ENCODE measurements at regions not wholly inside any gene's neighbourhood (a gene's known extent, or its start where the extent isn't known, plus 50 kb on each side); places are given as distances from the start of the nearest gene placed in this dataset.

DNA sequence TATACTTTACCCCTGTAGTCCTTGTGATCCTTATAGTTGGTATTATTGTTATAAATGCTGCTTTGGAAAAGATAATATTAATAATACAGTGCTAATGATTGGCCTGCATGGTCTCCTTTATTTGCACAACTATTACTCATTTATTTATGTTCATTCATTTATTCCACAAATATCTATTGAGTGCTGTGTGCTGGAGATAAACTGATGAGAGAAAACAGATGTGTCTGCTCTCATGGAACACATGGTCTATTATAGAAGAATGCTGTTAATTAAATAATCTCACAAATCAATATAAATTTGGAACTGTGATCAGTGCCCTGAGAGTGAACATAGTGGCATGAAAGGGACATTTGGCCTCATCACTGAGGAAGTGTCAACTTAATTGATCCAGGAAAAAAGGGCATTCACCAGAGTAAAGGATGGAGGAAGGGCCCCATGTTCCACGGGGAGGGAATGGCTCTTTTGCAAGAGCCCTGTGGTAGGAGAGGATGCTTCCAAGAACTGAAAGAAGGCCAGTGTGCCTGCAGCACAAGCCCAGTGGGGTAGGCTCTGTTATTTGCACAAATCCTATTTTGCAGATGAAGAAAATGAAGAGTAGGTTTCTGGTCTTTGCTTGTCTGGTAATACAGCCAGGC lies 91.5 kb upstream of the STK39 start:
- no peak for DNase-seq (ENCODE audit: low read depth)

DNA sequence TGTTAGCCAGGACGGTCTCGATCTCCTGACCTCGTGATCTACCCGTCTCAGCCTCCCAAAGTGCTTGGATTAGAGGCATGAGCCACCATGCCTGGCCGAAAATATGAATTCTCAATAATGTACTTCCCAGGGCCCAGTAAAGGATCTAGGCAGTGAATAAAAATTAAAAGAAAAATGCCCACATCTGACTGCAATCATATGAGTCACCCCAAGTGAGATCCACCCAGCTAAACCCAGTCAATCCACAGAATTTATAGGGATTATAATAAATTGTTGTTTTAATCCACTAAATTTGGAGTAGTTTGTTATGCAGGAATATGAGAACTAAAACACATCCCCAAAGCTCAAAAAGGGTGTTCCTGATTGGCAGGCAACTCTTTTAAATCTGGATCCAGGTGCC lies 93.5 kb upstream of the STK39 start:
- no peak for DNase-seq (ENCODE audit: low read depth)

DNA sequence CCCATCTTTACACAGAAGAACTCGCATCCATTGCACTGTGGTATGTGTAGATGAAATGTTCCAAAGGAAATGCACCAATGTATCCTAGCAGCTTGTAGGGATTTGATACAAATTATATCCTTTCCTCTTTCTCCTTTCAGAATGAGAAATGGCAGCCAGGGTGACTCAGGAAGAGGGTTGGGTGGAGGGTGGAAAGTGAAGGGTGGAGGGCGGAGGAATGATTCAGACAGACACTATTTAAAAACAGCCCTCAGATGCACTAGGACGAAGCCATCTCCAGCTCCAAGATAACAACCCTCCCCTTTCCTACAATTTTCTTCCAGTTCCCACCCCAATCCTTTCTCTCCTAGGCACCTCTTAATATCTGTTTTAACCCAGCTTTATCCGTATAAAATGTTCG lies 96.2 kb upstream of the STK39 start:
- no peak for DNase-seq (ENCODE audit: low read depth)

DNA sequence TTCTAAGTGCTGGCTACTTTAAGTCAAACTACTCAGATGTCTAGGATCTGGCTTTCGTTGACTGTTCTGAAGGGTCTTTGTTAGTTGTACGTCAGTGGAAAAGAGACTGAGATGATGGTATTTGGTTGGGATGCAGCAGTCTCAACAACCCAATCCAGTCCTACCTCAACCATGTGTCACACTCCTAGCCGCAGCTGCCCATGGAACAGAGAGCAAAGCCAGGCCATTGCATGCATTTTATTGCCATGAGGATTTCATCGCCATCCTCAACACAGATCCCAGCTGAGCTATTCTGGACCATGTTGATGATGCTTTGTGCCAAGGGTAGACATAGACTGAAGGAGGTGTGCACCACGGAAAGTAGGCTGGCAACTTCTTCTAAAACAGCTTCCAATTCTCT lies 97.3 kb upstream of the STK39 start:
- no peak for DNase-seq (ENCODE audit: low read depth)

DNA sequence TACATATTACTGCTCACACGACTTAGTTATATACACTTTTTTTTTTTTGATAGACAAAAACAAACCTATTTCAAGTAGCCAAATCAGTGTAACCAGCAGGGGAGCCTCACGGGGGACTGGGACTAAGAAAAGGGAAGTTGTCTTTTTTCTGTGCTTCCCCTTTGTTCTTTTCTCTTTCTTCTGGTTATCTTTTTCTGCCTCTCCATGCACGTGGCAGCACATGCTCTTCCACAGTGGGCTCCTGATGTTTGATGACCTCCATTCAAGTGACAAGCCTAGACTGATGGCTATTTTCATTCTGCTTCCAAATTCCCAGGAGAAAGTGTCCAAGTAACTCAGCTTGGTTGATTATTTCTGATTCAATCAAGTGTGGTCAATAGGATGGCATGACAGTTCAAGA lies 98.2 kb upstream of the STK39 start:
- no peak for DNase-seq (ENCODE audit: low read depth)

DNA sequence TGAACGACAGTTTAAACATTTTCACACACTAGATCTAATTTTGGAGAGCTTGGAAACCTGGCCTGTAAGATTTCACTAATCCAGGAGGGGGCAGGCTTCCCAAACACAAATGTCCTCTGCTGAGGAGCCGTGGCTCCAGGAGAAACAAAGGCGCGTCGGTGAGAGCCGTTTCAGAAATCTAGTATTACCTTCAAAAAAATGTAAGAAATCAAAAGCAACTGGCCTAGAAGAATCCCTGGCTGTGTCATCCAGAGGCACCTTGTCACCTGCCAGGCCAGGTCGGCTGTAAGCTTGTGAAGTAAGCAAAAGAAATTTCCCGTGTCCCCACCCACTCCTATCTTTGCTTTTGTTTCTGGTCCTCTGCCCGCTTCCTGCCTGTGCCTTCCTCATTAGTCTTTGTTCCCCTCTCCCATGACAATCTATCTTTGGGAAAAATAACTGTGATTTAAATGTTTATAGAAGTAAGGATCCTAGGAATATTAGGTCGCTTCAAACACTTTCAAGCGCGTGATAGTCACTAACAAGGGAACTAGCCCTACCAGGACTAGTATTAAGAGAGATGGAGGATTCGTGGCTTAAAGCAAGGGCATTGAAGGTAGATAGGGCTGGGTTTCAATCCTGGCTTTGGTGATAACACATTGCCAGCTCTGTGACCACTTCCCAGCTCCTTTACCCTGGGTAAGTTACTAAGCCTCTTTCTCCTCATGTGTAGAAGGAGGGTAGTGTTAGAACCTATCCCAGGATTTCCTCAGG lies 99.5 kb upstream of the STK39 start:
- peak; percentile 47 for DNase-seq (ENCODE audit: low read depth)

DNA sequence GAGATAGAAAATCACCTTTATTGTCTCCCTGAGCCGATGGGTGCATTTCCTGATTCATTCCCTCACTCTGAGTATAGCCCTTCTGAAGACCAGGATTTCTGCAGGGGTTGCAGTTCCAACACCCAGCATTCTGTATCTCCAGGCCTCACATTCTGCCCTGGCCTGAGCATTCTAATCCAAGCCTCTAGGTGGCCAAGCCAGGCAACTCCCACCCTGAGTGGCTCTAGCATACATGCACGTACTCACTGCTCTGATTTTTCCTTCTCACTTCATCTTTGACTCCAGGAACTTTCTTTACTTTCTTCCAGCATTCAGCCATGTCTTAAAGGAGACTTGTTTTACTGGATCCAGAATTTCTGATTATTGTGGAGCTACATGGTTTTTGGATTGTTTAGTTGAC lies 100.7 kb upstream of the STK39 start:
- DNase-seq (ENCODE audit: low read depth) = no peak

DNA sequence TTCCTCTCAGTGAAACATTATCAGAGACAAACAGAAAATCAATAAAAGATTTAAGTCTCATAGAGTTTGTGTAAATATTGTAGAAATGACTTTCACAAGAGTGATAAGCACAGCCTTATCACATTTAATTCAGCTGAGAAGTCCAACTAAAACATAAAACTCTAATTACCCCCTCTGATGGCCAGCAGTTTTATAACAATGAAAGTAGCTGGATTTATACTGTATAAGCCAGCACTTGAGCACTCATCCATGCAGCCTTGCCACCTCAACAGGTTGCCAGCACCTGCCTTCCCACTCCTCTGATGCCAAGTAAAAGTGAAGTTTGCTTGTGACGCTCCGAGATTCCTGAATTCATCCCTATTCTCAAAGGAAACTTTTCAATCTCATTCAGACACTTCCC lies 103.0 kb upstream of the STK39 start:
- no peak for DNase-seq (ENCODE audit: low read depth)

DNA sequence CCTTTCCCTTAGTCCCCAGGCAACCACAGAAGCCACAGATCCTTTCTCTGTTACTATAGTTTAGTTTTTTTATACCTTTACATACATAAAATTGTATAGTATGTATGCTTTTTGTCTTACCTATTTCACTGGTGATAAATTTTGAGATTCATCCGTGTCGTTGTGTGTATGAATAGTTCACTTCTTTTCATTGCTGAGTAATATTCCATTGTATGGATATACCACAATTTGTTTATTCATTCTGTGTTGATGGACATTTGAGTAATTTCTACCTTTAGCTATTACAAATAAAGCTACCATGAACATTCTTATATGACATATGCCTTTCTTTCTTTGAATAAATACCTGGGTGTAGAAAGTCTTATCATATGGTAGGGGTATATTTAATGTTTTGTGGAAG lies 102.8 kb upstream of the CERS6 start:
- DNase-seq (ENCODE audit: low read depth) = no peak

DNA sequence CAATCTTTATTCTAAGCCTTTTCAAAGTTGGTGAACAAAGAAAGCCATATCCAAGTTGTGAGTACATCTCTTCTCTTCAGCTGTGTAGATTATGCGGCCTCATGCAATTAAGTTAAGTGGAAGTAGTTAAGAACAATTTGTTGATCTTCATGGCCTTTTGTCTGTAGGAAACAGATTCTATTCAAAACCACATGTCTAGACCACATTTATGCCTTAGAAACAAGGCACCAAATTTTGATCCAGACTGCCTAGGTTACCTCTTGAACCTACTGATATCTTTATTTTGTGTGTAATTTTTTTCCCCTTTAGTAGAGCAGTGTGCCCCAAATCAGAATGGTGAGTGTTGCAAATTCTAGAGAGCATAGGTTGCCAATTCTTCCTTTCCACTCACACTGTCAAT lies 101.6 kb upstream of the CERS6 start:
- DNase-seq (ENCODE audit: low read depth) = no peak

DNA sequence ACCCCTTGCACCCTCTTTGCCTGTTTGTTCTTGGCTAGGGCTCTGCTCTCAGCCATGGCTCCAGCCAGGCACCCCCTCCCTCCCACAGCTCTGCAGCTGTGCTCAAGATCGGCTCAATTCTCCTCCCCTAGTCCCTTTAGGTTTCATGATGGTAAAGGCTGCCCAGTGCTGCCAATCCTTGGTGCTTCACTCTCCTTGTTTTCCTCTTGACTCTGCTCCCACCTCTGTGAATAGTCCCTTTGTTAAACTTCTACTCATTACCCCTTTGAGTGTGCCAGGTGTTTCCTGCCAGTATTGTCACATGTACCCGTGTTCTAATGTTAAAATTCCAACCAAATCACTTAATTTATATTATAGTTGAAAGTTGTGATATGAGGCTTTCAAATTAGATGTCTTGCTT lies 101.0 kb upstream of the CERS6 start:
- DNase-seq (ENCODE audit: low read depth) = no peak

DNA sequence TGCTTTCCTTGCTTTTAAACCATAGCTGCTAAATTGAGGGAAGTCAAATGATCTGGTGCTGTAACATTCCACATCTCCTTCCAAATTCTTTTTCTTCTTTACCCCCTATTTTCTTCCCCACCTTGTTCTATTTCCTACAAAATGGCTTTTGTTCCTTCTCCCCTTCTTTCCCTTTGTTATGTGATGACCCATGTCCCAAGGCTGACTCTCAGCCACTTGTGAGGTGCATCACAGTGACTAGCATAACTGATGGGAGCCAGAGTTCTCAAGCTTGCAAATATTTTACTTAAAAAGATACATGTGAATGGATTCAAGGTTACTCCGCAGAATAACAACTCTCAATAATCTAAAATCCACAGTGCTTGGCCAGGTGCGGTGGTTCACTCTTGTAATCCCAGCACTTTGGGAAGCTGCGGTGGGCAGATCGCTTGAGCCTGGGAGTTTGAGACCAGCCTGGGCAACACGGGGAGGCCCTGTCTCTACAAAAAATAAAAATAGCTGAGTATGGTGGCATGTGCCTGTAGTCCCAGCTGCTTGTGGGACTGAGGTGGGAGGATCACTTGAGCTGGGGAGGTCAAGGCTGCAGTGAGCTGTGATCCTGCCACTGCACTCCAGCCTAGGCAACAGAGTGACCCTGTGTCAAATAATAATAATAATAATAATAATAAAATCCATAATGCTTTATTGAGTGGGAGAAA lies 100.1 kb upstream of the CERS6 start:
- DNase-seq (ENCODE audit: low read depth) = no peak

DNA sequence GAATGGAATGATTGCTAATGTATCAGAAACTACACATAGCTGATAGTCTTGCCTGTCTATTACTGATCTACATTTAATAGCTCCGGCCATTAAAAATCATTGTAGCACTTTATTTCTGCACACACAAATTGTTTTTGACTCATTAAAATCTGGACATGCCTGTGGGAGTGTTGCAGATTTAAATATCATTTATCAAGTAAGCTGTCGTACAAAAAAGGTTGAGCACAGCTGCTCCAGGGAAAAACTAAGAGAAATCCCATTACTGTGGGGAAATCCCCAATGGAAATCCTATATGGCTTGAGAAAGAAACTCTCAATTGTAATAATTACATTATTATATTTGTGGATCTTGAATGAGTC lies 99.6 kb upstream of the CERS6 start:
- no peak for DNase-seq (ENCODE audit: low read depth)

DNA sequence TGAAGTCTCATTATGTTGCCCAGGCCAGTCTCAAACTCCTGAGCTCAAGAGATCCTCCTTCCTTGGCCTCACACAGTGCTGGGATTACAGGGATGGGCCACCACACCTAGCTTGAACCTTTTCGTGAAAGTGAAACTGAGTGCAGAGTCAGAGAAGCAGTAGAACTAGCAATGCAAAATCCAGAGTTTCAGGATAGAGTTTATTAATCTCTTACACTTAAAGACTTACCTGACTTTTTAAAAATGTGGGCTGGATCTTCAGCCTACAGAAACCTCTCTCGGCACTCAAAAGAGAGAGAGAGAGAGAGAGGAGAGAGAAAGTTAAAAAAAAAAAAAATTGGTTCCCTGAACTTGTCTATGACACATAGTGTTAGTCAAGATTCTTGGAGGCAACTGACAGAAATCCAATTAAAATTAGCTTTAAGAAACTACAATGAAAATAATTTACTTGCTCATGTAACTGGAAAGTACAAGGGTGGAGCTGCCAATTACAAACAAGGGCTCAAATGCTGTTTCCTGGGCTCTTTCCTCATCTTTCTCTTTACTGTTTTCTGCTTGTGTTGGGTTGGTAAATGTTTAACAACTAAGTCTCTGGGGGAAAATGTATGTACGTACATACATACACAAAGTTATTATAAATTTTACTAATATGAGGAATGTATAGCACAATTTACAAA lies 98.1 kb upstream of the CERS6 start:
- no peak for DNase-seq (ENCODE audit: low read depth)

DNA sequence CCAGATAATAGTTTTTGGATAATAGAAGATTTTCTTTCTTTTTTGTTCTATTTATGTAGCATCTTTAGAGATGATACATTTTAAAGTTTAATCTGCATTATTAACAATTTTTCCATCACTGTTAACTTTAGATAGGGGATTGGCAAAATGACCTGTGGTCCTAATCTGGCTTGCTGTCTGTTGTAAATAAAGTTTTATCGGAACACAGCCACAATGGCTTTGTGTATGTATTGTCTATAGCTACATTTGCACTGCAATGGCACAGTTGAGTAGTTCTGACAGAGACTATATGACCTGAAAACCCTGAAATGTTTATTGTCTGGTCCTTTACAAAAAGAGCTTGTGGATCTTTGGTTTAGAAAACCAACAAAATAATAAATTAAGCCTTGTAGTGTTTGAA lies 97.0 kb upstream of the CERS6 start:
- no peak for DNase-seq (ENCODE audit: low read depth)

DNA sequence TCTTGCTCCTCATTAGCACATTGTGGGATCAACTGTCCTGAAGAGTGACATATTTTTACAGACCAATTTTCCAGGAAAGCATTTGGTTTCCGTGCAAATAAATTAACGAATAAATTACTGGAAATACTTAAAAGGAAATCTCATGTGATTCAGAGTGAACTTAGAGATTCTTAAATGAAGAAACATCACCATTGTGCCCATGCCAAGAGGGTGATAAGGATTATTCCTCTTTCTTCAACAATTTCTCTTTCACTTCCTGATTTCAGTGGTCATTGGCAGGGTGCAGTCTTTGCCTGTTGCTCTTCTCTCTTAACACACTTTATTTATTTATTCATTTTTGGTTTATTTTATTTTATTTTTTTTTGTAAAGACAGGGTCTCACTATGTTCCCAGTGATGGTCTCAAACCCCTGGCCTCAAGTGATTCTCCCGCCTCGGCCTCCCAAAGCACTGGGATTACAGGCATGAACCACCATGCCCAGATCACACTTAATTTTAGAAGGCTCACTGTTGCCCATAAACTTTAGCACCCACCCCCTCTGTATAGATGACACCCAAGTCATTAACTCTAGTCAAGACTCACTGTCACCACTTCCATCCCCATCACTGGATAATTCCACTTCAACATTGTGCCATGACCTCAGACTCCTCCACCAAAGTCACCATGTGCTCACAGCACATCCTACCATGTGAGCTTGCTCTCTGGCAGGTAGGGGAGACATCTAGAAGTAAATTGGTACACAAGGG lies 92.6 kb upstream of the CERS6 start:
- DNase-seq (ENCODE audit: low read depth) = no peak

DNA sequence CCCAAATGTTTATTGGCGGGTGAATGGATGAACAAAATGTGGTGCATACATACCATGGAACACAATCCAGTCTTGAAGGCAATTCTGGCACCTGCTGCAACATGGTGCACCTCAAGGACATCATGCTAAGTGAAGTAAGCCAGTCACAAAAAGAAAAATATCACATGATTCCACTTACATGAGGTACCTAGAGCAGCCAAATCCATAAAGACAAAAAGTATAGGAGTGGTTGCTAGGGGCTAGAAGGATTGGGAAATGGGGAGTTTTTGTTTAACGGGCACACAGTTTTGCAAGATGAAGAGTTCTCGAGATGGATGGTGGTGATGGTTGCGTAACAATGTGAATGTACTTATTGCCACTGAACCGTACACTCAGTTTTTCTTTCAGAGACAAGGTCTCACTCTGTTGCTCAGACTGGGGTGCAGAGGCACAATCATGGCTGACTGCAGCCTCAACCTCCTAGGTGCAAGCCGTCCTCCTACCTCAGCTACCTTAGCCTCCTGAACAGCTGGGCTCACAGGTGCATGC lies 90.9 kb upstream of the CERS6 start:
- no peak for DNase-seq (ENCODE audit: low read depth)

DNA sequence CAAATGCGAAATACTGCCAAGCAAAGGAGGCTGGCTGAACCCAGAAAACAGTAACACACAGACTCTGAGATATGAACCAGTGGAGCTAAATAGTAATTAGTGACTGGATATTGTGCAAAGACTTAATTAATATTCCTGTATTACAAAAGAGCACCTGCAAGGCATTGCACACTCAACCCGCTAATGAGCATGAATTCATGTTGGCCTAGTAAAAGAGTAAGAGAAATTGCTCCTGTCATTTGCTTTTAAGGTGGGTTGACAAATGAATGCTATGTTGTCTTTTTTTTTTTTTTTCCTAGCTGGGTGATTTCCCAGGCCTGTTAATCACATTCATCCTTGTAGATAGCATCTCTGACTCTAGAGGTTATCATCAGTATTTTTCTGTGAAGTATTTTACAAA lies 87.0 kb upstream of the CERS6 start:
- DNase-seq (ENCODE audit: low read depth) = no peak

DNA sequence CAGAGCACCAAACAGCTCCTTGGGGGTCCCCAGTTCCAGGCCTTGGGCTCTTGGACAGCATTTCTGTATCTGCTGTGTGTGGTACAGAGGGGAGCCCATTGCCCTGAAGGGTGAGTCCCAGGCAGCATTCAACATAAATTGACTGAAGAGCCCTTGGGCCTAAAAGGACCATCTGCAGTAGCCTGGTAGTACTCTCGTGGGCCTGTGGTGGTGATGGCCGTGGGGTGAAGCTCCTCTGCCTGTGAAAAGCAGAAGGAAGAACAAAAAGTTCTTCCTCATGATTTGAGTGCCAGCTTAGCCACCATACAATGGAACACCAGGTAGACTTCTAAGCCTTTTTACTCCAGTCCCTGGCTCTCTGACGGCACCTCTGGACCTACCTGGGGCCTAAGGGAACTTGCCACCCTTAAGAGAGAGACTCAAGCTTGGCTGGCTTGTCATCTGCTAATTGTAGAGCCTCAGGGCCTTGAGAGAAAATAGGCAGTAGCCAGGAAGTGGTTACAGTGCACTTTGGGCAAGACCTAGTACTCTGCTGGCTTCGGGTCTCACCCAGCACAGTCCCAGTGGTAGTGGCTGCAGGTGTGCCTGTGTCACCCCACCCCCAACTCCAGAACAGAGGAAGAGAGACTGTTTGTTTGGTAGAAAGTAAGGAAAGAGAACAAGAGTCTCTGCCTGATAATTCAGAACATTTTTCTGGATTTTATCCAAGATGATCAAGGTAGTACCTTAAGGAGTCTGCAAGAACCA lies 84.6 kb upstream of the CERS6 start:
- DNase-seq (ENCODE audit: low read depth) = no peak

DNA sequence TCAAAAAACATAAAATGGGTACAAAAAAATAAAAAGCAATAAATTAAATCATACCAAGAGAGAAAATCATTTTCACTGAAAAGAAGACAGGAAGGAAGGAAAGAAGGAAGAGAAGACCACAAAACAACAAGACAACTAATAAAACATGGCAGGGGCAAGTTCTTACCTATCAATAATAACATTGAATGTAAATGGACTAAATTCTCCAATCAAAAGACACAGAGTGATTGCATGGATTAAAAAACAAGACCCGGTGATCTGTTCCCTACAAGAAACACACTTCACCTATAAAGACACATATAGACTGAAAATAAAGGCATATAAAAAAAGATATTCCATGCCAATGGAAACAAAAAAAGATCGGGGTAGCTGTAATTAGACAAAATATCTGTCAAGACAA lies 82.6 kb upstream of the CERS6 start:
- DNase-seq (ENCODE audit: low read depth) = no peak

DNA sequence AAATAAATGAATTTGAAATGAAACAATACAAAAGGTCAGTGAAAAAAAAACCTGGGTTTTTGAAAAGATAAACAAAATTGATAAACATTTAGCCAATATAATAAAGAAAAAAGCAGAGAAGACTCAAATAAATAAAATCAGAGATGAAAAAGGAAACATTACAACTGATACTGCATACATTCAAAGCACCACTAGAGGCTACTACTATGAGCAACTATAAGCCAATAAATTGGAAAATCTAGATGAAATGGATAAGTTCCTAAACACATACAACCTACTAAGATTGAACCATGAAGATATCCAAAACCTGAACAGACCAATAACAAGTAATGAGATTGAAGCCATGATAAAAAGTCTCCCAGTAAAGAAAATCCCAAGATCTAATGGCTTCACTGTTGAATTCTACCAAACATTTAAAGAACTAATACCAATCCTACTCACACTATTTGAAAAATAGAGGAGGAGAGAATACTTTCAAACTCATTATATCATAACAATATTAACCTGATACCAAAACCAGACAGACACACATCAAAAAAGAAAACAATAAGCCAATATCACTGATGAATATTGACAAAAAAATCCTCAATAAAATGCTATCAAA lies 80.8 kb upstream of the CERS6 start:
- DNase-seq (ENCODE audit: low read depth) = no peak
